ENCODE measurements at regions not wholly inside any gene's neighbourhood (a gene's known extent, or its start where the extent isn't known, plus 50 kb on each side); places are given as distances from the start of the nearest gene placed in this dataset.

DNA sequence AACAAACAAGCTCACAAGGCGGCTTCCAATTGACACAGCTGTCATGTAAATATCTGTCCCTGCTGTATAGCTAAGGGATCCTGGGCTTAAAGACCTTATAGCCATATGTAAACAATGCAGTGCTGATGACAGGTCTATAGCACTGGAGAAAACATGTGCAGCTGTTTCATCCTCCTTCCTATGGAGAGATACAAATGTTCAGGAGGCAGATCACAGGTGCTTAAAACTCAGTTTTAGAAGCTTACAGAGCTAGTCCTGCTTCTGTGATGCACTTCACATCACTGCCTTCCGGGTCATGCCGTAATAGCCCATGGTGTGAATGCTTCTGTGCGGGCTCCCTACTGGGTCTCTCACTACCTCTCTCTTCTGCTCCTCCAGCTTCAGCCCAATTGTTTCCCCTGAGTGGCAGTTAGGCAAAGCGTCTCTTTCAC lies 262.4 kb upstream of the CHST9 start:
- TF ChIP-seq, protein P1, sequence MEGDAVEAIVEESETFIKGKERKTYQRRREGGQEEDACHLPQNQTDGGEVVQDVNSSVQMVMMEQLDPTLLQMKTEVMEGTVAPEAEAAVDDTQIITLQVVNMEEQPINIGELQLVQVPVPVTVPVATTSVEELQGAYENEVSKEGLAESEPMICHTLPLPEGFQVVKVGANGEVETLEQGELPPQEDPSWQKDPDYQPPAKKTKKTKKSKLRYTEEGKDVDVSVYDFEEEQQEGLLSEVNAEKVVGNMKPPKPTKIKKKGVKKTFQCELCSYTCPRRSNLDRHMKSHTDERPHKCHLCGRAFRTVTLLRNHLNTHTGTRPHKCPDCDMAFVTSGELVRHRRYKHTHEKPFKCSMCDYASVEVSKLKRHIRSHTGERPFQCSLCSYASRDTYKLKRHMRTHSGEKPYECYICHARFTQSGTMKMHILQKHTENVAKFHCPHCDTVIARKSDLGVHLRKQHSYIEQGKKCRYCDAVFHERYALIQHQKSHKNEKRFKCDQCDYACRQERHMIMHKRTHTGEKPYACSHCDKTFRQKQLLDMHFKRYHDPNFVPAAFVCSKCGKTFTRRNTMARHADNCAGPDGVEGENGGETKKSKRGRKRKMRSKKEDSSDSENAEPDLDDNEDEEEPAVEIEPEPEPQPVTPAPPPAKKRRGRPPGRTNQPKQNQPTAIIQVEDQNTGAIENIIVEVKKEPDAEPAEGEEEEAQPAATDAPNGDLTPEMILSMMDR (IDR thresholded peaks at IDR 0.05; ENCODE audit: extremely low read depth in 1 of 2, insufficient read depth in 1 of 2, low read depth in 1 of 2, low read length in 2 of 2): no peak
- no peak for TF ChIP-seq EZH2 (IDR thresholded peaks at IDR 0.05; ENCODE audit: borderline replicate concordance, low read depth, low read length, severe bottlenecking)
- TF ChIP-seq, protein P2, sequence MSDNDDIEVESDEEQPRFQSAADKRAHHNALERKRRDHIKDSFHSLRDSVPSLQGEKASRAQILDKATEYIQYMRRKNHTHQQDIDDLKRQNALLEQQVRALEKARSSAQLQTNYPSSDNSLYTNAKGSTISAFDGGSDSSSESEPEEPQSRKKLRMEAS (IDR thresholded peaks at IDR 0.05; ENCODE audit: insufficient read depth, insufficient read length): no peak
- no peak for TF ChIP-seq POLR2A (IDR thresholded peaks at IDR 0.05; ENCODE audit: low read depth, low read length)
- no peak for TF ChIP-seq MYC (IDR thresholded peaks at IDR 0.05; ENCODE audit: low read depth, low read length)
- no peak for TF ChIP-seq POLR2AphosphoS5 (IDR thresholded peaks at IDR 0.05; ENCODE audit: insufficient read depth, low read depth, low read length)
